ENCODE measurements at regions not wholly inside any gene's neighbourhood (a gene's known extent, or its start where the extent isn't known, plus 50 kb on each side); places are given as distances from the start of the nearest gene placed in this dataset.

GRCh38 chr2:9763356-9764152 is 79.7 kb upstream of the TAF1B start:
- no peak overlapping the region for H3K4me3 Mint-ChIP-seq
- no peaks in the 10 kb centered on the region for H3K9me3 Mint-ChIP-seq
- H3K27ac Mint-ChIP-seq, result no peak overlapping the region
- no peaks in the 10 kb centered on the region for H3K36me3 Mint-ChIP-seq
- H3K27me3 Mint-ChIP-seq (ENCODE audit: low read depth), result peaks cover 15% of the 10 kb centered on the region
- TF ChIP-seq CTCF (IDR thresholded peaks at IDR 0.05; ENCODE audit: unreplicated experiment), result no peak
- no peak for DNase-seq (ENCODE audit: low spot score in 2 of 2, unreplicated experiment in 2 of 2)
- H3K4me1 Mint-ChIP-seq, result peaks cover 21% of the 10 kb centered on the region

DNA sequence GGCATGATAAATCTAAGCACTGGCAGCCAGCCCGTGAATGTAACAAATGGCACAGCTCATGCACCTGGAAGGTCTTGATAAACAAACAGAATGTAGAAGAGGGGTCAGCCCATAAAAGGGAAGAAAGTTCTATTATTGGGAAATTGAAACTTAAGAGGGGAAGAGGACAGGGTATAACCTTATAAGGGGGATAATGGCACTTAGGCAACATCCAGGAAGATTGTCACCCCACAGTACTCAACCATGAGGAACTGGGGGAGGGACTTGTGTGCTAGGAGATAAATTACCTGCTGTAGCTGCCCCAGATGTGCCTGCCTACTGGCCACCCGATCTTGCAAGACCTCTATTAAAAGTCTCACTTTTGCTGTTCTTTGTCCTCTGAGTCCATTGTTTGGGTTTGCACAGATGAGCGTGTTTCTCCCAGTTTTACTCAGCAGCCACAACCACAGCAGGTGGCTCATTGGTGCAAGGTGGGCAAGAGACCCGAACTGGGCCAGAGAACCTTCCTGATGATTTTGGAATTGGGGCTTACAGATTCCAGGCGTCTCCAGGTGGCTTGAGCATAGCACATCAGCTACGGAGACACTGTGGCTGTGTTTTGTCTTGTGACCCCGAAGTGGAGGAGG is 79.0 kb upstream of the TAF1B start:
- DNase-seq (ENCODE audit: low spot score in 2 of 2, unreplicated experiment in 2 of 2), result no peak
- Mint-ChIP-seq H3K27ac (no peak overlapping the region), H3K27me3 (ENCODE audit: low read depth) (peaks cover 9% of the 10 kb centered on the region), H3K4me3 (no peak overlapping the region), H3K9me3 (no peaks in the 10 kb centered on the region), H3K36me3 (no peaks in the 10 kb centered on the region), H3K4me1 (peaks cover 23% of the 10 kb centered on the region)
- no peak for TF ChIP-seq CTCF (IDR thresholded peaks at IDR 0.05; ENCODE audit: unreplicated experiment)

- H3K4me1 Mint-ChIP-seq, result peaks cover 35% of the 10 kb centered on the region
- TF ChIP-seq CTCF (IDR thresholded peaks at IDR 0.05; ENCODE audit: unreplicated experiment), result no peak
- no peaks in the 10 kb centered on the region for H3K9me3 Mint-ChIP-seq
- no peak for DNase-seq (ENCODE audit: low spot score in 2 of 2, unreplicated experiment in 2 of 2)
- no peak overlapping the region for H3K27ac Mint-ChIP-seq
- no peak overlapping the region for H3K4me3 Mint-ChIP-seq
- no peaks in the 10 kb centered on the region for H3K36me3 Mint-ChIP-seq
- H3K27me3 Mint-ChIP-seq (ENCODE audit: low read depth), result no peaks in the 10 kb centered on the region
Observed at GRCh38 chr2:9765611-9766531, 77.4 kb upstream of the TAF1B start.

DNA sequence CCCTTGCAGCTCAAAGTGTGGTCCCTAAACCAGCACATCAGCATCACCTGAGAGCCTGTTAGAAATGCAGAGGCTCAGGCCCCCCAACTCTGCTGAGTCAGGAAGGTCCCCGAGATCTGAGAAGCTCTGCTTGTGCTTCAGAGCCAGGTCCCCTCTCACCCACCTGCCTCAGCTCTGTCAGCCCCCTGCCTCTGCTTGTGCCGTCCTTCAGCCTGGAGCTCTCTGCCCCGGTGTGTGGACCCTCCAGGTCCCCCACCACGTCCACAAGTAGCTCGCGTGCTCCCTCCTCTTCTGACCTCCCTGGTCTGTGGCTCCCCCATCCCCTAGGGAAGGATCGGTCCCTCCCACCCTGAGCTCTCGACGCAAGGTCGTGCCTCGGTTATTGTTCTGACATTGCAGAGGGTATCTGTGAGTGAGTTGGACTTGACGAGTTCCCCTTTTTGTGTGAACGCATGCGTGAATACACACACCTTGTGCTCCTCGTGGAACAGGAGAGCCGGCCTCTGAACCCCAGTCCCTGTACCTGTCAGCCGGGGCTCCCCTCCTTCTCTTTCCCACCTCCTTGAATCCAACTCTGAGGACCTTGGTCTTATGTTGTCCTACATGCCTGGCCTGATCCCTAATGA is 75.5 kb upstream of the TAF1B start:
- Mint-ChIP-seq H3K4me1 (peaks cover 35% of the 10 kb centered on the region), H3K4me3 (no peak overlapping the region), H3K27me3 (ENCODE audit: low read depth) (no peaks in the 10 kb centered on the region), H3K27ac (no peak overlapping the region), H3K36me3 (no peaks in the 10 kb centered on the region), H3K9me3 (no peaks in the 10 kb centered on the region)
- DNase-seq (ENCODE audit: low spot score in 2 of 2, unreplicated experiment in 2 of 2), result no peak
- TF ChIP-seq CTCF (IDR thresholded peaks at IDR 0.05; ENCODE audit: unreplicated experiment), result no peak

DNA sequence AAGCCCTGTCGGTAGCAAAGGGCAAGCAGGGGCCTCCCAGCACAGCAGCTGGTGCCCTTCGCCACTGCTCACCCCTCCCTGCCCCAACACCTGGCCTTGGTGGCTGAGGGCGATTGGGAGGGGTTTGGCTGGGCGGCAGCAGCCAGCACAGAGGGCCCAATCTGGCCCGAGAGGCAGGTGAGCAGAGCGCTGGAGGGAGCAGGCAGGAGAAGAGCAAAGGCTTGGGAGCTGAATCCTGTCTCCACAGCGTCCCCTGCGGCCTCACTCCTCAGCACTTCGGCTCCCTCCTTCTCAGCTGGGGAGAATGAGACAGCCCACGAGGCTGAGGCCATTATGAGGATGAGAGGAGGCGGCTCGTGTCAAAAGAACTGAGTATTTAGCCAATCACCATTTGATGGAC is 74.9 kb upstream of the TAF1B start:
- TF ChIP-seq CTCF (IDR thresholded peaks at IDR 0.05; ENCODE audit: unreplicated experiment), result no peak
- H3K9me3 Mint-ChIP-seq, result no peaks in the 10 kb centered on the region
- no peaks in the 10 kb centered on the region for H3K36me3 Mint-ChIP-seq
- H3K4me3 Mint-ChIP-seq, result no peak overlapping the region
- no peak for DNase-seq (ENCODE audit: low spot score in 2 of 2, unreplicated experiment in 2 of 2)
- H3K27me3 Mint-ChIP-seq (ENCODE audit: low read depth), result no peaks in the 10 kb centered on the region
- H3K27ac Mint-ChIP-seq, result peak overlapping the region; percentile 11
- H3K4me1 Mint-ChIP-seq, result peaks cover 35% of the 10 kb centered on the region
